Nephron progenitor cell (in vitro differentiated cells): ENCODE measurements at regions not wholly inside any gene's neighbourhood (a gene's known extent, or its start where the extent isn't known, plus 50 kb on each side); places are given as distances from the start of the nearest gene placed in this dataset.

Experiments used
- DNase-seq: peaks from one replicate; pipeline ENCODE4 v3.0.0; 2021
- H3K27ac Mint-ChIP-seq: 2 replicates; pipeline ENCODE4 v1.8.0; 2021; ENCODE audit warnings: mild to moderate bottlenecking, moderate library complexity, mixed read lengths
- H3K27me3 Mint-ChIP-seq: 2 replicates; pipeline ENCODE4 v1.8.0; 2021; ENCODE audit warnings: mild to moderate bottlenecking, low read depth, mixed read lengths; ENCODE audit not compliant: poor library complexity
- H3K36me3 Mint-ChIP-seq: 2 replicates; pipeline ENCODE4 v1.8.0; 2021; ENCODE audit warnings: low read depth, mixed read lengths
- H3K4me1 Mint-ChIP-seq: 2 replicates; pipeline ENCODE4 v1.8.0; 2021; ENCODE audit warnings: mixed read lengths
- H3K4me3 Mint-ChIP-seq: 2 replicates; pipeline ENCODE4 v1.8.0; 2021; ENCODE audit warnings: mild to moderate bottlenecking, moderate library complexity, mixed read lengths
- H3K9me3 Mint-ChIP-seq: 2 replicates; pipeline ENCODE4 v1.8.0; 2021; ENCODE audit warnings: mild to moderate bottlenecking, moderate library complexity, mixed read lengths
- CTCF ChIP-seq: fragments of 200-600 bp; sonication (generic); IDR thresholded peaks from 2 replicates; pipeline ENCODE4 v1.5.0; 2021; ENCODE audit warnings: antibody characterized with exemption

GRCh38 chr12:34212651-34213050 lies 190.4 kb downstream of the ALG10 start:
- no peak overlapping the region for H3K4me3 Mint-ChIP-seq

GRCh38 chr12:34214011-34214410 lies 191.7 kb downstream of the ALG10 start:
- Mint-ChIP-seq H3K36me3 (peaks cover 11% of the 10 kb centered on the region), H3K9me3 (peaks cover 90% of the 10 kb centered on the region), H3K4me1 (no peaks in the 10 kb centered on the region), H3K27me3 (peaks cover 3% of the 10 kb centered on the region), H3K4me3 (no peak overlapping the region), H3K27ac (no peak overlapping the region)
- no peak for DNase-seq
- no peak for TF ChIP-seq CTCF

More at GRCh38 chr12:34212651-34213050, 190.4 kb downstream of the ALG10 start:
- H3K9me3 Mint-ChIP-seq: peaks cover 85% of the 10 kb centered on the region
- no peak for DNase-seq
- H3K4me1 Mint-ChIP-seq: no peaks in the 10 kb centered on the region
- H3K27ac Mint-ChIP-seq: no peak overlapping the region
- H3K36me3 Mint-ChIP-seq: peaks cover 11% of the 10 kb centered on the region
- peaks cover 3% of the 10 kb centered on the region for H3K27me3 Mint-ChIP-seq
- no peak for TF ChIP-seq CTCF

GRCh38 chr12:34215213-34215892 lies 193.1 kb downstream of the ALG10 start:
- Mint-ChIP-seq H3K4me3 (no peak overlapping the region), H3K36me3 (peaks cover 11% of the 10 kb centered on the region), H3K9me3 (peaks cover 87% of the 10 kb centered on the region), H3K27me3 (peaks cover 3% of the 10 kb centered on the region), H3K4me1 (no peaks in the 10 kb centered on the region), H3K27ac (no peak overlapping the region)
- TF ChIP-seq CTCF: no peak
- DNase-seq: no peak

- Mint-ChIP-seq H3K27ac (no peak overlapping the region), H3K27me3 (peaks cover 3% of the 10 kb centered on the region), H3K36me3 (peaks cover 11% of the 10 kb centered on the region), H3K4me1 (no peaks in the 10 kb centered on the region), H3K9me3 (peaks cover 87% of the 10 kb centered on the region), H3K4me3 (no peak overlapping the region)
- no peak for DNase-seq
- TF ChIP-seq CTCF: no peak
Observed at GRCh38 chr12:34215893-34216285, 193.6 kb downstream of the ALG10 start.

GRCh38 chr12:34217660-34218059 lies 195.4 kb downstream of the ALG10 start:
- H3K9me3 Mint-ChIP-seq: peaks cover 93% of the 10 kb centered on the region
- no peak for TF ChIP-seq CTCF
- H3K4me1 Mint-ChIP-seq: no peaks in the 10 kb centered on the region
- no peak for DNase-seq
- H3K36me3 Mint-ChIP-seq: peaks cover 11% of the 10 kb centered on the region
- H3K4me3 Mint-ChIP-seq: no peak overlapping the region
- H3K27me3 Mint-ChIP-seq: peaks cover 3% of the 10 kb centered on the region
- no peak overlapping the region for H3K27ac Mint-ChIP-seq
